ENCODE measurements at regions not wholly inside any gene's neighbourhood (a gene's known extent, or its start where the extent isn't known, plus 50 kb on each side); places are given as distances from the start of the nearest gene placed in this dataset.

GRCh38 chr2:158900345-158900744, 68.1 kb upstream of the TANC1 start:
- Histone ChIP-seq H3K9me3 (ENCODE audit: control insufficient read depth in 2 of 2, insufficient read depth in 1 of 2, low read depth in 1 of 2, low read length in 1 of 2) (no peaks in the 10 kb centered on the region), H3K36me3 (ENCODE audit: control insufficient read depth in 3 of 3, insufficient read depth in 2 of 3, low read depth in 1 of 3, low read length in 3 of 3) (no peaks in the 10 kb centered on the region), H3K27ac (ENCODE audit: low read depth in 1 of 3, low read length in 2 of 3) (no peak overlapping the region), H3K4me1 (ENCODE audit: control insufficient read depth in 3 of 3, insufficient read depth in 2 of 3, low read depth in 1 of 3, low read length in 2 of 3) (no peaks in the 10 kb centered on the region), H3K27me3 (ENCODE audit: control insufficient read depth in 3 of 3, insufficient read depth in 3 of 3, low read length in 3 of 3) (no peaks in the 10 kb centered on the region), H3K4me3 (ENCODE audit: low read depth in 1 of 3, low read length in 3 of 3) (no peak overlapping the region)
- WGBS, 3 donors, result 86 to 94% (median 88%) methylated on average over 8 of the region's 8 CpGs
- FAIRE-seq, result no peak
- no peak for DNase-seq

- no peak for DNase-seq
- no peaks in the 10 kb centered on the region for H3K27me3 ChIP-seq (ENCODE audit: control insufficient read depth in 3 of 3, insufficient read depth in 3 of 3, low read length in 3 of 3)
- no peaks in the 10 kb centered on the region for H3K4me1 ChIP-seq (ENCODE audit: control insufficient read depth in 3 of 3, insufficient read depth in 2 of 3, low read depth in 1 of 3, low read length in 2 of 3)
- H3K27ac ChIP-seq (ENCODE audit: low read depth in 1 of 3, low read length in 2 of 3), result no peak overlapping the region
- H3K36me3 ChIP-seq (ENCODE audit: control insufficient read depth in 3 of 3, insufficient read depth in 2 of 3, low read depth in 1 of 3, low read length in 3 of 3), result no peaks in the 10 kb centered on the region
- H3K4me3 ChIP-seq (ENCODE audit: low read depth in 1 of 3, low read length in 3 of 3), result no peak overlapping the region
- whole genome bisulfite sequencing, 3 donors, result 90 to 94% (median 93%) methylated on average over 2 of the region's 2 CpGs
- no peak for FAIRE-seq
- H3K9me3 ChIP-seq (ENCODE audit: control insufficient read depth in 2 of 2, insufficient read depth in 1 of 2, low read depth in 1 of 2, low read length in 1 of 2), result no peaks in the 10 kb centered on the region
Observed at GRCh38 chr2:158902005-158902398, 66.4 kb upstream of the TANC1 start.

DNA sequence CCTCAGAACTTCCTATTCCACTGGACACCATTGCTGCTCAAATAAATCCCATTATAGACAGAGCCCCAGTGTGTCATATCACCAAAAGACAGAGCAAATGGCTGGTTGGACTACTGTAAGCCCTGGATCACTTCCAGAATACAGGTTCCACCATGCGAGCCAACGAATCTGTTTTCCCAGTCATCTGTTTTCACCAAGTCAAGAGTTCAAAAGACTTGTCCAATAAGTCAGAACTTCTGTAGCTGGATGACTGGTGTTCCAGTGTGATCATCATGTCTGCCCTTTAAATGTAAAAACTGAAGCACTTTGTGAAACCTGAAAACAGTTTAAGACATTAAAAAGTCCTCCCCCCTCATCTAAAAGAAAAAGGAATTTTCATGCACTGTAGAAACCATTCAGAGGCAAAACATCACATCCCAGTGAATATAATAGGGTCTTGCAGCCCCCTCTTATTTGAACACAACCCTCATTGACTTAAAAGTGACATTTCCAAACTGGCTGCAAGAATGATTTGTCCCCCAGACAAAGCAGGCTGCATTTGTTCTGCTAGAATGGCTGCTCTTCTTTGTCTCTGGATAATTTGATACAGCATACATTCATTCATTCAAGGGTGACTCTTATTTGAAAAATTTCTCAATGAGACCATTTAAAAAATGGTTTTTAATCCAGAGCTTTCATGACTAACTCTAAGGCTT, 64.6 kb upstream of the TANC1 start:
- DNase-seq, result no peak

GRCh38 chr2:158904627-158905177, 63.7 kb upstream of the TANC1 start:
- Histone ChIP-seq H3K27ac (ENCODE audit: low read depth in 1 of 3, low read length in 2 of 3) (no peak overlapping the region), H3K4me1 (ENCODE audit: control insufficient read depth in 3 of 3, insufficient read depth in 2 of 3, low read depth in 1 of 3, low read length in 2 of 3) (no peaks in the 10 kb centered on the region), H3K36me3 (ENCODE audit: control insufficient read depth in 3 of 3, insufficient read depth in 2 of 3, low read depth in 1 of 3, low read length in 3 of 3) (no peaks in the 10 kb centered on the region), H3K27me3 (ENCODE audit: control insufficient read depth in 3 of 3, insufficient read depth in 3 of 3, low read length in 3 of 3) (no peaks in the 10 kb centered on the region), H3K9me3 (ENCODE audit: control insufficient read depth in 2 of 2, insufficient read depth in 1 of 2, low read depth in 1 of 2, low read length in 1 of 2) (no peaks in the 10 kb centered on the region), H3K4me3 (ENCODE audit: low read depth in 1 of 3, low read length in 3 of 3) (no peak overlapping the region)
- FAIRE-seq, result no peak
- no peak for DNase-seq
- WGBS, 3 donors, result 85 to 96% (median 90%) methylated on average over 1 of the region's 1 CpG

More for the DNA sequence above, 64.6 kb upstream of the TANC1 start:
- no peaks in the 10 kb centered on the region for H3K4me1 ChIP-seq (ENCODE audit: control insufficient read depth in 3 of 3, insufficient read depth in 2 of 3, low read depth in 1 of 3, low read length in 2 of 3)
- no peaks in the 10 kb centered on the region for H3K9me3 ChIP-seq (ENCODE audit: control insufficient read depth in 2 of 2, insufficient read depth in 1 of 2, low read depth in 1 of 2, low read length in 1 of 2)
- no peak overlapping the region for H3K27ac ChIP-seq (ENCODE audit: low read depth in 1 of 3, low read length in 2 of 3)
- H3K4me3 ChIP-seq (ENCODE audit: low read depth in 1 of 3, low read length in 3 of 3), result no peak overlapping the region
- H3K27me3 ChIP-seq (ENCODE audit: control insufficient read depth in 3 of 3, insufficient read depth in 3 of 3, low read length in 3 of 3), result no peaks in the 10 kb centered on the region
- no peaks in the 10 kb centered on the region for H3K36me3 ChIP-seq (ENCODE audit: control insufficient read depth in 3 of 3, insufficient read depth in 2 of 3, low read depth in 1 of 3, low read length in 3 of 3)
- FAIRE-seq, result no peak
- WGBS, 3 donors, result 36 to 67% (median 60%) methylated on average over 2 of the region's 2 CpGs

DNA sequence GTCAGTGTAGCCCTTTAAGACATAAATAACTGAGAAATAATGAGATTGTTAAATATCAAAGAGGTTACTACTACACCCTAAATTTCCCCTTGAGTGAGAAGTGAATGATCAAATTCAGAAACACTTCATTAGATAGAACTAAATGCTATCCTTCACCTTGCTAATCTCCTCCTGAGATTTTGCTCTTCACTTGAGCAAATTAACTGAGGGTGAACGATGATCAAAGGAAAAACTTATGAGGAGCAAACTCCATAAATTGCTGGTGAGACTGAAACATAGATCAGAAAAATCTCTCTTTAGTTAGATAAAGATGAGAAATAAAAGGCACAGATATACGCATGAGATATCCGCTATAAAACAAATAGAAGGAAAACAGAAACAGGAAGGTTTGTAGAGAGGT, 63.1 kb upstream of the TANC1 start:
- DNase-seq (no peak), FAIRE-seq (no peak)
- Histone ChIP-seq H3K9me3 (ENCODE audit: control insufficient read depth in 2 of 2, insufficient read depth in 1 of 2, low read depth in 1 of 2, low read length in 1 of 2) (no peaks in the 10 kb centered on the region), H3K27me3 (ENCODE audit: control insufficient read depth in 3 of 3, insufficient read depth in 3 of 3, low read length in 3 of 3) (no peaks in the 10 kb centered on the region), H3K4me1 (ENCODE audit: control insufficient read depth in 3 of 3, insufficient read depth in 2 of 3, low read depth in 1 of 3, low read length in 2 of 3) (no peaks in the 10 kb centered on the region), H3K27ac (ENCODE audit: low read depth in 1 of 3, low read length in 2 of 3) (no peak overlapping the region), H3K4me3 (ENCODE audit: low read depth in 1 of 3, low read length in 3 of 3) (no peak overlapping the region), H3K36me3 (ENCODE audit: control insufficient read depth in 3 of 3, insufficient read depth in 2 of 3, low read depth in 1 of 3, low read length in 3 of 3) (no peaks in the 10 kb centered on the region)
- WGBS, 3 donors, result 77 to 82% (median 80%) methylated on average over 3 of the region's 3 CpGs

GRCh38 chr2:158905784-158906183, 62.7 kb upstream of the TANC1 start:
- 52 to 79% (median 73%) methylated on average over 4 of the region's 4 CpGs for WGBS, 3 donors
- DNase-seq (no peak), FAIRE-seq (no peak)
- Histone ChIP-seq H3K9me3 (ENCODE audit: control insufficient read depth in 2 of 2, insufficient read depth in 1 of 2, low read depth in 1 of 2, low read length in 1 of 2) (no peaks in the 10 kb centered on the region), H3K4me3 (ENCODE audit: low read depth in 1 of 3, low read length in 3 of 3) (no peak overlapping the region), H3K27me3 (ENCODE audit: control insufficient read depth in 3 of 3, insufficient read depth in 3 of 3, low read length in 3 of 3) (no peaks in the 10 kb centered on the region), H3K36me3 (ENCODE audit: control insufficient read depth in 3 of 3, insufficient read depth in 2 of 3, low read depth in 1 of 3, low read length in 3 of 3) (no peaks in the 10 kb centered on the region), H3K4me1 (ENCODE audit: control insufficient read depth in 3 of 3, insufficient read depth in 2 of 3, low read depth in 1 of 3, low read length in 2 of 3) (no peaks in the 10 kb centered on the region), H3K27ac (ENCODE audit: low read depth in 1 of 3, low read length in 2 of 3) (no peak overlapping the region)

GRCh38 chr2:158907926-158908456, 60.4 kb upstream of the TANC1 start:
- Histone ChIP-seq H3K4me3 (ENCODE audit: low read depth in 1 of 3, low read length in 3 of 3) (no peak overlapping the region), H3K9me3 (ENCODE audit: control insufficient read depth in 2 of 2, insufficient read depth in 1 of 2, low read depth in 1 of 2, low read length in 1 of 2) (no peaks in the 10 kb centered on the region), H3K27me3 (ENCODE audit: control insufficient read depth in 3 of 3, insufficient read depth in 3 of 3, low read length in 3 of 3) (no peaks in the 10 kb centered on the region), H3K27ac (ENCODE audit: low read depth in 1 of 3, low read length in 2 of 3) (no peak overlapping the region), H3K36me3 (ENCODE audit: control insufficient read depth in 3 of 3, insufficient read depth in 2 of 3, low read depth in 1 of 3, low read length in 3 of 3) (no peaks in the 10 kb centered on the region), H3K4me1 (ENCODE audit: control insufficient read depth in 3 of 3, insufficient read depth in 2 of 3, low read depth in 1 of 3, low read length in 2 of 3) (no peaks in the 10 kb centered on the region)
- FAIRE-seq (no peak), DNase-seq (no peak)
- WGBS, 3 donors, result 89 to 97% (median 90%) methylated on average over 2 of the region's 2 CpGs

DNA sequence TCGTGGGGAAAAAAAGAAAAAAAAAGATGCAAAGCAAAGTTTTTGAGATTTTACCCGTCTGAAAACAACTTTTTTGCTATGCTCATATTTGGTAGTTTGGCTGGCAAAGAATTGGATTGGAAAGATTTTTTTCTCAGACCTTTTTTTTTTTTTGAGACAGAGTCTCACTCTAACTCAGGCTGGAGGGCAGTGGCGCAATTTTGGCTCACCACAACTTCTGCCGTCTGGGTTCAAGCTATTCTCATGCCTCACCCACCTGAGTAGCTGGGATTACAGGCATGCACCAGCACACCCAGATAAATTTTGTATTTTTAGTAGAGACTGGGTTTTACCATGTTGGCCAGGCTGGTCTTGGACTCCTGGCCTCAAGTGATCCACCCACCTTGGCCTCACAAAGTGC, 56.3 kb upstream of the TANC1 start:
- Histone ChIP-seq H3K4me1 (ENCODE audit: control insufficient read depth in 3 of 3, insufficient read depth in 2 of 3, low read depth in 1 of 3, low read length in 2 of 3) (no peaks in the 10 kb centered on the region), H3K36me3 (ENCODE audit: control insufficient read depth in 3 of 3, insufficient read depth in 2 of 3, low read depth in 1 of 3, low read length in 3 of 3) (no peaks in the 10 kb centered on the region), H3K4me3 (ENCODE audit: low read depth in 1 of 3, low read length in 3 of 3) (no peak overlapping the region), H3K27ac (ENCODE audit: low read depth in 1 of 3, low read length in 2 of 3) (no peak overlapping the region), H3K27me3 (ENCODE audit: control insufficient read depth in 3 of 3, insufficient read depth in 3 of 3, low read length in 3 of 3) (no peaks in the 10 kb centered on the region), H3K9me3 (ENCODE audit: control insufficient read depth in 2 of 2, insufficient read depth in 1 of 2, low read depth in 1 of 2, low read length in 1 of 2) (no peaks in the 10 kb centered on the region)
- WGBS, 3 donors, result 59 to 72% (median 65%) methylated on average over 4 of the region's 4 CpGs
- FAIRE-seq, result no peak
- DNase-seq, result no peak

DNA sequence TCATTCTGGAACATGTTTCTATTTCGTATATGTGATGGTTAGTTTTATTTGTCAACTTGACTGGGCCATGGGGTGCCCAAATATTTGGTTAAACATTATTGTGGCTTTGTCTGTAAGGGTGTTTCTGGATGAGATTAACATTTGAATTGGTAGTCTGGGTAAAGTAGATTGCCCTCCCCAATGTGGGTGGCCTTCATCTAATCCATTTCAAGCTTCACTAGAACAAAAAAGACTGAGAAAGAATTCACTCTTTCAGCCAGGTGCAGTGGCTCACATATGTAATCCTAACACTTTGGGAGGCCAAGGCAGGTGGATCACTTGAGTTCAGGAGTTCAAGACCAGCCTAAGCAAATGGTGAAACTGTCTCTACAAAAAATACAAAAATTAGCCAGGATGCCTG, 55.7 kb upstream of the TANC1 start:
- Histone ChIP-seq H3K4me3 (ENCODE audit: low read depth in 1 of 3, low read length in 3 of 3) (no peak overlapping the region), H3K27ac (ENCODE audit: low read depth in 1 of 3, low read length in 2 of 3) (no peak overlapping the region), H3K27me3 (ENCODE audit: control insufficient read depth in 3 of 3, insufficient read depth in 3 of 3, low read length in 3 of 3) (no peaks in the 10 kb centered on the region), H3K4me1 (ENCODE audit: control insufficient read depth in 3 of 3, insufficient read depth in 2 of 3, low read depth in 1 of 3, low read length in 2 of 3) (no peaks in the 10 kb centered on the region), H3K9me3 (ENCODE audit: control insufficient read depth in 2 of 2, insufficient read depth in 1 of 2, low read depth in 1 of 2, low read length in 1 of 2) (no peaks in the 10 kb centered on the region), H3K36me3 (ENCODE audit: control insufficient read depth in 3 of 3, insufficient read depth in 2 of 3, low read depth in 1 of 3, low read length in 3 of 3) (no peaks in the 10 kb centered on the region)
- no peak for DNase-seq
- no peak for FAIRE-seq
- WGBS, 3 donors, result 84 to 90% (median 89%) methylated on average over 1 of the region's 1 CpG
